HG03432 (cell line): ENCODE measurements at regions not wholly inside any gene's neighbourhood (a gene's known extent, or its start where the extent isn't known, plus 50 kb on each side); places are given as distances from the start of the nearest gene placed in this dataset.

ENCODE experiments used
- ATAC-seq: cut with Tn5 transposase; IDR thresholded peaks from one replicate; pipeline ENCODE4 v1.9.1; 2021; ENCODE audit warnings: mild to moderate bottlenecking, moderate library complexity; ENCODE audit not compliant: unreplicated experiment

GRCh38 chr14:104506461-104507253, 72.9 kb upstream of the C14orf180 start:
- no peak for ATAC-seq

- ATAC-seq, result no peak
Observed at GRCh38 chr14:104507443-104507842, 72.1 kb upstream of the C14orf180 start.

- no peak for ATAC-seq
Observed at GRCh38 chr14:104509673-104510072, 69.9 kb upstream of the C14orf180 start.

GRCh38 chr14:104510216-104510615, 69.3 kb upstream of the C14orf180 start:
- no peak for ATAC-seq

- no peak for ATAC-seq
Observed at GRCh38 chr14:104510794-104511611, 68.6 kb upstream of the C14orf180 start.

GRCh38 chr14:104512061-104512460, 67.5 kb upstream of the C14orf180 start:
- ATAC-seq, result no peak

GRCh38 chr14:104512771-104513640, 66.6 kb upstream of the C14orf180 start:
- ATAC-seq, result no peak

- ATAC-seq, result no peak
Observed at GRCh38 chr14:104513641-104514046, 65.9 kb upstream of the C14orf180 start.

- no peak for ATAC-seq
Observed at GRCh38 chr14:104514156-104514848, 65.3 kb upstream of the C14orf180 start.

- ATAC-seq, result no peak
Observed at GRCh38 chr14:104515059-104515810, 64.3 kb upstream of the C14orf180 start.

- ATAC-seq, result no peak
Observed at GRCh38 chr14:104515811-104516780, 63.5 kb upstream of the C14orf180 start.

- no peak for ATAC-seq
Observed at GRCh38 chr14:104516906-104517305, 62.7 kb upstream of the C14orf180 start.

GRCh38 chr14:104517426-104517825, 62.1 kb upstream of the C14orf180 start:
- no peak for ATAC-seq

GRCh38 chr14:104517867-104518266, 61.7 kb upstream of the C14orf180 start:
- no peak for ATAC-seq

- ATAC-seq, result no peak
Observed at GRCh38 chr14:104518659-104519350, 60.8 kb upstream of the C14orf180 start.

- no peak for ATAC-seq
Observed at GRCh38 chr14:104519721-104520120, 59.8 kb upstream of the C14orf180 start.

GRCh38 chr14:104520620-104521410, 58.7 kb upstream of the C14orf180 start:
- ATAC-seq, result no peak
